ENCODE measurements at regions not wholly inside any gene's neighbourhood (a gene's known extent, or its start where the extent isn't known, plus 50 kb on each side); places are given as distances from the start of the nearest gene placed in this dataset.

GRCh38 chr2:16264491-16264890 lies 324.1 kb downstream of the MYCN start:
- TF ChIP-seq, protein P1, sequence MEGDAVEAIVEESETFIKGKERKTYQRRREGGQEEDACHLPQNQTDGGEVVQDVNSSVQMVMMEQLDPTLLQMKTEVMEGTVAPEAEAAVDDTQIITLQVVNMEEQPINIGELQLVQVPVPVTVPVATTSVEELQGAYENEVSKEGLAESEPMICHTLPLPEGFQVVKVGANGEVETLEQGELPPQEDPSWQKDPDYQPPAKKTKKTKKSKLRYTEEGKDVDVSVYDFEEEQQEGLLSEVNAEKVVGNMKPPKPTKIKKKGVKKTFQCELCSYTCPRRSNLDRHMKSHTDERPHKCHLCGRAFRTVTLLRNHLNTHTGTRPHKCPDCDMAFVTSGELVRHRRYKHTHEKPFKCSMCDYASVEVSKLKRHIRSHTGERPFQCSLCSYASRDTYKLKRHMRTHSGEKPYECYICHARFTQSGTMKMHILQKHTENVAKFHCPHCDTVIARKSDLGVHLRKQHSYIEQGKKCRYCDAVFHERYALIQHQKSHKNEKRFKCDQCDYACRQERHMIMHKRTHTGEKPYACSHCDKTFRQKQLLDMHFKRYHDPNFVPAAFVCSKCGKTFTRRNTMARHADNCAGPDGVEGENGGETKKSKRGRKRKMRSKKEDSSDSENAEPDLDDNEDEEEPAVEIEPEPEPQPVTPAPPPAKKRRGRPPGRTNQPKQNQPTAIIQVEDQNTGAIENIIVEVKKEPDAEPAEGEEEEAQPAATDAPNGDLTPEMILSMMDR (IDR thresholded peaks at IDR 0.05; ENCODE audit: borderline replicate concordance, insufficient read depth, low read depth, low read length), result no peak
- H3K4me3 ChIP-seq (ENCODE audit: low read depth, low read length), result no peak overlapping the region

DNA sequence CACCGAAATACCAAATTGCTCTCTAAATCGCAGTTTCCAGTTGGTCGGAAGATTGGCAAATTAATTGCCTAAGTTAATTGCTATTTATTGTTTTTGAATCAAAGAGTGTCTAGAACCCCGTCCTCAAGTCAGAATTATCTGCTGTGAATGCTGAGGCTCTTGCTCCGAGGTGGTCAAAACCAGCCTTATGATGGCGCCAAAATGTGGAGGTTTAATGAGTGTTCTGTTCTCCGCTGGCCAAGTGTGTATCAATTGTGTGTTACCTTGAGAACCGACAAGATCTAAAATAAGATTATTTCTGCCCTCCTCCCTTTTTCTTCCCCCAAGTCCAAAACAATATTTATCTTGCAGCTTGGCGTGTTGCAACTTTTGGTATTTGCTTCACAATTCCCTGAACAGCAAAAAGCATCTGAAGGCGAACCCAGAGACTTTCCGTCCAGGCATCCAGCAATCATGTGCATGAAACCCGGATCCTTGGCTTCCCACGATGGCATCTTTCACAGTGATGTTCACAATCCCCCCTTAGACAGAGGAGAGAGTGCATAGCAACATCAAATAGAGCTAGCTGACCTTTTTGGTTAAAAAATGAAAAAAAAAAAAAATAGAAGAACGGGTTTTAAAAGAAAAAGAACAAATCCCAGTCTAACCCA lies 323.0 kb downstream of the MYCN start:
- no peak overlapping the region for H3K4me3 ChIP-seq (ENCODE audit: low read depth, low read length)
- TF ChIP-seq, protein P1 (IDR thresholded peaks at IDR 0.05; ENCODE audit: borderline replicate concordance, insufficient read depth, low read depth, low read length), result no peak

DNA sequence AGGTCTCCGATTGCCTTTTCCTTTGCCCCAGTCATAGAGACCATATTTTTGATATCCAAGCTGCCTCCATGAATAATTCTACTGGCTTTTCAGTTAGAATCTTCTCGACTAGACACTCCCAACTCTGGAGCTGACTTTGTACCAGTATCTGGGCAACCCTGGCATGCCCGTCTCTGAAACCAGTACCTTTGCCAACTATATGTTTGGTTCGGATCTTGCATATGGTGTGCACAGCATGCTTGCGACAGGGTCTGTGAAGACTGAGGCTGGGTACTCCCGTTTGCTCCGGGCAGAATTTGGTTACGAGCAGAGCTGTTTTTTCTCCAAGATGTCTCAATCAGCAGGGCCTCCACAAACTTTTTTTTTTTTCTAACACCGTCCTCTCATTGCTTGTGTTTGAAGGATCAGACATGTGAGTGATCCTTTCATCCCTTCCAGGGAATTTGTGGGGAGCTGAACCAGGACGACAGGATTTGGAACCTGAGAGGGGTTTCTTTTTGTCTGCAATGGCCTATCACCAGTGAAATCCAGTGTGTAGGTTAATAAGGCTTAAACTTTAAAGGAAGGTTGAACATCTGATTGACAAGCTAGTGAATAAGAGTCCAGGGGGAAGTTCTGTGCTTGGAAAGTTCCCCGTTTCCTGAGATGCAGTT lies 322.3 kb downstream of the MYCN start:
- no peak overlapping the region for H3K4me3 ChIP-seq (ENCODE audit: low read depth, low read length)
- TF ChIP-seq, protein P1 (IDR thresholded peaks at IDR 0.05; ENCODE audit: borderline replicate concordance, insufficient read depth, low read depth, low read length), result no peak

- no peak overlapping the region for H3K4me3 ChIP-seq (ENCODE audit: low read depth, low read length)
- TF ChIP-seq, protein P1 (IDR thresholded peaks at IDR 0.05; ENCODE audit: borderline replicate concordance, insufficient read depth, low read depth, low read length), result no peak
Measured at GRCh38 chr2:16261791-16262190, 321.4 kb downstream of the MYCN start.

GRCh38 chr2:16261071-16261470 lies 320.7 kb downstream of the MYCN start:
- TF ChIP-seq, protein P1 (IDR thresholded peaks at IDR 0.05; ENCODE audit: borderline replicate concordance, insufficient read depth, low read depth, low read length), result no peak
- H3K4me3 ChIP-seq (ENCODE audit: low read depth, low read length), result no peak overlapping the region

DNA sequence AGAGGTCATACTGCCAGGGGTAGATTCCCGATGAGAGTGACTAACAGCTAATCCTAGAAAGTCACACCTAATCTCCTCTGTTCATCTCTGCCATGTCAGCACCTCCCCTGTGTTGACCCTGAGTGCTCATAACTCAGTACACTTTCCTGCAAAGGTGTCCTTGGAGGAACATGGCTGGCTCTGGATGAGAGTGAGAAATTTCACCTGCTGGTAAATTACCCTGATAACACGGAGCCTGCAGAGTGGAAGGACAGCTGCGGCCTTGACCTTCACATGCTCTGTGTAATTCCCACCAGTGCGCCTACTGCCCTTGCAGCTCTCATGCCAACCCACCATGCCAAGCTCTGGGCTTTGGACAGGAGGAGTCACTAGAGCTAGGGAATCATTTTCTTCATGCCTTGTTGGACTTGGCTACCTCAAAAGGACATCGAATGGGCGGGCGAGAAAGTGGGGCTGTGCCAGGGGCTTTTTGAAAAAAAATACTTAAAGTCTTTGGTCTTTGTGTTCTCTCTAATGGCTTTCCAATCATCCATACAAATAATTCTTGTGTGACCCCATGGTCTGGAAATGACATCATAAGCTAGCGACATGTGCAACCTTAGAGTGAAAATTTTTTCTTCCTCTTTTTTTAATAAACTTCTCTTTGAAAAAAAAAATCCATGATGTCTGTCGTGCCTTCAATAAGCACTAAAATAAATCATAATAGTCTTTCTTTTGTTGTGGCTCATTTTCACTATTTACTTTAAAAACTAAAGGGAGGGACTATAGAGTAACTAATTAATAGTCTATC lies 319.9 kb downstream of the MYCN start:
- TF ChIP-seq, protein P1 (IDR thresholded peaks at IDR 0.05; ENCODE audit: borderline replicate concordance, insufficient read depth, low read depth, low read length), result no peak
- H3K4me3 ChIP-seq (ENCODE audit: low read depth, low read length), result no peak overlapping the region
